Stimulated activated CD8-positive, alpha-beta memory T cell treated with anti-CD3 and anti-CD28 coated beads, Interleukin-4, amount 100 ng/mL, for 48 hours (primary cell): ENCODE measurements at regions not wholly inside any gene's neighbourhood (a gene's known extent, or its start where the extent isn't known, plus 50 kb on each side); places are given as distances from the start of the nearest gene placed in this dataset.
"Not testable (repeated sequence)": the region's sequence is repeated elsewhere in the genome, so short reads cannot be mapped to it uniquely, and the experiment has no call there.

Source experiments
- DNase-seq: peaks from one replicate; pipeline ENCODE4 v3.0.0-alpha.2; 2020

DNA sequence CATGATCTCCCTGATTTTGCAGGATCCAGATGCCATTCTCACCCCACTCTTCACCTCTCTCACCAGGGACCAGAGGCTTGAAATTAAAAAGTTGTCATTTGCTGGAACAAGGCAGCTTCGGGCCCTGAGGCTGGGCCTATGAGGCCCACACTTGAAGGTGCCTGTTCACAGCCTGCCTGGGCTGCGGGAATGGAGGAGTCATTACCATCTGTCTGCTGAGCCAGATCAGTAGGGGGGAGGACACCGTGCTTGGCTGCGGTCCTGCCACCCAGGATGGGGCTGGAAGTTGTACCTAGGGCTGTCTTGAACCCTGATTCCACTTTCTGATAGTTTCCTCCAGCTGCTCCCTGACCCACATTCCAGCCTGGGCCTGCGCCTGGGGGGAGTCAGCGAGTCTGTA lies 208.3 kb upstream of the N4BP1 start:
- DNase-seq = no peak

DNA sequence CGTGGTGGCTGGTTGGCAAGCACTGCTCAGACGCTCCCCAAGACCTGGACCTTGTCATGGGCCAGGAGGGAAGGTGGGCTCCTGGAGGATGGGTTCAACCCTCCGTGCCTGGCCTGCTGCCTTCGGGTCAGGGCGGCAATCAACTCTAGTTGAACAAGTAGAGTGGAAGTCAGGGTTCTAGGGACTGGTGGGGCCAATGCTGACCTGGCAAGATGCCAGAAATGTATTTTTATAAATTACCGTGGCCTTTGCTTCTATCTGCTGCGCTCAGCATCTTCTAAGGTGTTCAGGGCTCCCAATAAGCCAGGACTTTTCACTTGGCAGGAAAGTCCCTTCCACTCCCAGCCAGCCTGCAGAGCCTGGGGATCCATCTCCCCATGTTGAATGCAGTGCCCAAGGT lies 207.1 kb upstream of the N4BP1 start:
- no peak for DNase-seq

DNA sequence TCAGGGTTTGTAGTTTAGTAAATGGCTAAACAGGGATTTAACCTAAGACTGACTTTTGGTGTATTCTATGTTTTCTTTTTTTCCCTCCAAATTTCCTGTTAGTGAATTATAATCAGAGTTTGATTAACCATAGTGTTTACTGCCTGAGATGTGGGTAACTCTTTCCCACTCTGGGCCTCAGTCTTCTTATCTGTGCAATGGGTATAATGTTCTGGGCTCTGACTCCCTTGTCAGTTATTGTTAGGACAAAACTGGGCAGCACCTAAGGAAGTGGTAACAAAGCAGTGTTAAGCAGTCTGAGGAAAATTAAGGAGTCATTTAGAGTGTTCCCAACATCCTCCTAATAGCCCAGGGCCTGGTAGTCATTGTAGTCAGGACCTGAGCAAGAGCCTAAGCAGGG lies 206.4 kb upstream of the N4BP1 start:
- no peak for DNase-seq

DNA sequence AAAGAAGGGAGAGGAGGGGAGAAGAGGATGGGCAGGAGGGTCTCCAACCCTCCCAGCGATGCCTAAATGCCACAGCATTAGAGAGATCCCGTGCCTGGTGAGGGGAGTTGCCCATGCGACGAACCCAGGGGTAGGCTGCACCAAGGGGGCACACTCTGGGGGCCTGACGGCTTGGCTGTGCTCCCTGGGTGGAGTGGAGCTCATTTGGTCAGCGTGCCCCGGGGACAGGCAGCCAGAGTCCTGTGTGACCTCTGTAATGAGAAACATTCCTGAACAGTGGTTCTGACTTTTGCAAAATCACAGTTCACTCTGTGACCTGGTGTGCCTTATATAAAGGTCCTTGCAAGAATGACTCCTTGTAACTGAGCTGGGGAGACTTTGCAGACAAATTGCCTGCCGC lies 205.0 kb upstream of the N4BP1 start:
- no peak for DNase-seq

DNA sequence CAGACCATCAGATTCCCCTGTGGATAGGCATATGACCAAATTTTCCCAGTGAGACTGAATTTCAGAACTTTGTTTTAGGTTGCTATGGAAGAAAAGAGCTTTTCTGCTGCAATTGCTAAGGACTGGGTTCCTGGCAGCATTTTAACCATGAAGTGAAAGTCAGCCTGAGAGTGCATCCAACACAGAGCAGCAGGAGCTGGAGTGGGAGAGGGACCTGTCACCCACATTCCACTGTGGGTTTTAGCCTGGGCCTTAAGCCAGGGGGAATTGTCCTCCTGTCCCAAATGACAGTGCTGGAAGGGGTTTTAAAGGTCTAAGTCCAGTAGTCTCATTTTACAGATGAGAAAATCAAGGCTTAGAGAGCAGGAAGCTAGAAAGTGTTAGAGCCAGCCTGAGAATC lies 203.5 kb upstream of the N4BP1 start:
- no peak for DNase-seq

DNA sequence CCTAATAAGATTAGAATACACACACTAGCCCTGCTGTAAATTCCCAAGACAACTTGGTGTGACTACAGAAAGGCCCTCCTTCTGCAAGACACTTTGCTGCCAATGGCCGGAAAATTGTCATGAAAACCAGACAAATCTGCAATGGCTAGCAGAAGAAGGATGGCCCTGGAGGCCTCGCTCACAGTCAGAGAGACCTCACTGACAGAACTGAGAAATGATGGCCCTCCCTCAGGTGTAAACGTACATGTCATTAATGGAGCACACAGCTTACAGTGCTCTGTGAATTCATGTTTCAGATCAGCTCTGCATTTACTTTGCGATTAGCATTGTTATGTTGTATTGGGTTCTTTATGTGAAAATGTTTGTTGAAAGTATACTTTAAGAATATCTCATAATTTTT lies 202.9 kb upstream of the N4BP1 start:
- no peak for DNase-seq

DNA sequence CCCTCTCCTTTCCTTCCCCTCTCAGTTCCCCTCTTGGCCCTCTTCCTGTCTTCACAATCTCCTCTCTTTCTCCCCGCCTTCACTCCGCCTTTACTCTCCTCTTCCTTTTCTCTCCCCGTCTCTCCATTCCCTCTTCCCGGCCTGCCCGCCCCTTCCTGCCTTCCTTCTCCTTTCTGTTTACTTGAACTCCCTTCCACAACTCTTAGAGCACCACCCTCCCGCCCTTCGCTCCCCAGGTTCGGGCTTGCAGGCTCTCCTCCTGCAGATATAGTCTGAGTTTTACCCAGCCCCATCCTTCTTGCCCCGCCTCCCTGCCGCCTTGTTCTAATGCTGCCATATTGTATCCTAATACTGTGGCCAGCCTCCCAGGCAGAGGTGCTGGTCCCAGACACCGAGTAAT lies 201.5 kb upstream of the N4BP1 start:
- DNase-seq = no peak

DNA sequence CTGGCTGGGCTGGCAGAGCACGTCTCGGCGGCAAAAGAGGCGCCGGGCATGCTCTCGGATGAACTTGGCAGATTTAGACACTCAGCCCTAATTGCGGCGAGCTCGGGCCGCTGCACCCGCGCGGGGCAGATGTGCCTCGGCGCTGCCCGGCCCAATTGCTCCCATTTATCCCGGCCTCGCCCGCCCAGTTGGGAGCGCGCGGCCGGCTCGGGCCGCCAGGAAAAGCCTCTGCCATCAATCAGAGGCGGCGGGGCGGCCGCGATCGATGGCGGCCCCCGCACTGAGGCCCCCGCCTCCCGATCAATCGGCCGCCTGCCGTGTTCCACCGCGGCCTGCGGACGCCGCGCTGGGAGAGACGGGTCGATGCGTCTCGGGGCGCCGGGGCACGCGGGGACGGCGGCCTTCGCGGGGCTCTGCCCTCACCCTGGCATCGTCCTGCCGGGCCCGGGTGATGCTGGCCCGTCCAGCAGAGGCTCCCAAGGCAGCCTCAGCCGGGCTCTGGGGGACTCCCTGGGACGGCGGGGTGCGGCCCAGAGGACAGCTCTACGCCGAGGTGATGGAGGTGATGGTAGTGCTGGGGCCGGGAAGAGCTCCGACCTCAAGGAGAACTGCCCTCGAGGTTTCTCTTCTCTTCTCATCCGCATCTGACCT lies 200.9 kb upstream of the N4BP1 start:
- DNase-seq = no peak

DNA sequence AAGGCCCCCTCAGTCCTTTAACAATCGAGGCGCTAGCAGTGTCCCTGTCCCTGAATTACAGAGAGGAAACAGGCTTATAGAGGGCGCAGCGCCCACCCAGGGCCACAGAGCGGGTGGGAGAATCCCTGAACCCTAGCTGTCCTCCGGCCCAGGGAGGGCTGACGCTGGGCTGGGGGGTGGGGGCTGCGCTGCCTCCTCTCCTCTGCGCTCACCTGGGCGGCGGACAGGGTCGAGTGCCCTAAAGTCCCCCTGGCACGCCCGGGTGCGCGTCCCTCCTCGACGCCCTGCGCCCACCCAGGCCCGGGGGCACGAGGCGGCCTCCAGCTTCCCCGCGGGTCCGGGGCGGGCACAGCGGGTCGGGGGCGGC lies 200.4 kb upstream of the N4BP1 start:
- no peak for DNase-seq

DNA sequence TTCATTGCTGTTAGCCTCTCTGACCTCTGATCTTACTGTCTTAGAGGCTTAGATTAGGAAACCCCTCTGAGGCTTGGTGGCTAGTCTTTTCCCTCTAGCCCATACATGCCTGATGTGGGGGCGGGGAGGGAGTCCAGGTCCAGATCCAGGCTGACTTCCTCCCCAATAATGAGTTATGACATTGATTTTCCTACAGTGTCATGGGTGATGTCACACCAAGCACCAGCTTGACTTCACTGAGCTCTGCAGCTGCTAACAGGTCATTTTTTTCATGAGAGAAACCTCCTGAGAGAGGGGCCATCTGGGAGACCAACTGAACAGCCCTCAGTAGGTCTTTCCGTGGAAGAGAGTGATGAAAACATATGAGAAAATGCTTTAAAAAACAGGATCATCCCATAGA lies 180.2 kb upstream of the N4BP1 start:
- DNase-seq = no peak

DNA sequence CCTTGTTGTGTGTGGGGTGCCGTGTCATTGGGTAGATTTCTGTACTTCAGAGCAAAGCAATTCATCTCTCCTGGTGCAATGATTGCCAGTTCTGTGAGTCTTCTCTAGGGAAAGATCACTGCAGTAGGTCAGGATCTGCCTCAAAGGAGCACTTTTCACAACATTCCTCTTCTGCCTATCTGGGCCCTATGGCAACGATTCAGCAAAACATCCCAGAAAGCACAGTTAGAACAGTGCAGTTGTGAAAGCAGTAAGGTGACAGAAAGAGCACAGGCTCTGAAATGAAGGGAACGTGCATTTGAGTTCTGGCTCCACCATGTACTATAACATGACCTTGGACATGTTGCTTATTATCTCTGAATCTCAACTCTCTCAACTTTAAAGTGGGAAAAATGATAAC lies 178.5 kb upstream of the N4BP1 start:
- no peak for DNase-seq

DNA sequence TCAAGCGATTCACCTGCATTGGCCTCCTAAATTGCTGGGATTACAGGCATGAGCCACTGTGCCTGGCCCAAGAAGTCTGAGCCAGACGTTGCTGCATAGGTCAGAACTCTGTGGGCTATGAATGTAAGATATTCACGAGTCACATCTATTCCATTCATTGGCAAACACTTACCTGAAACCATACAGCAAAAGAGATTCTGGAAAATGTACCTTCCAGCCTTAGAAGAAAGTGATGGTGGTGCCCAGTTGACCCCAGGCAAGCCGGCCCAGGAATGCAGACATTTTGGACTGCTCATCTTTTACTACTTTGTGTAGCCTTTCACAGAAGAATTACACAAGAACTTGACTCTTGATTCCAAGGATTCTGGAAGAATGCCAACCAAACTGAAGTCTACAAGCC lies 135.6 kb upstream of the N4BP1 start:
- DNase-seq = no peak

DNA sequence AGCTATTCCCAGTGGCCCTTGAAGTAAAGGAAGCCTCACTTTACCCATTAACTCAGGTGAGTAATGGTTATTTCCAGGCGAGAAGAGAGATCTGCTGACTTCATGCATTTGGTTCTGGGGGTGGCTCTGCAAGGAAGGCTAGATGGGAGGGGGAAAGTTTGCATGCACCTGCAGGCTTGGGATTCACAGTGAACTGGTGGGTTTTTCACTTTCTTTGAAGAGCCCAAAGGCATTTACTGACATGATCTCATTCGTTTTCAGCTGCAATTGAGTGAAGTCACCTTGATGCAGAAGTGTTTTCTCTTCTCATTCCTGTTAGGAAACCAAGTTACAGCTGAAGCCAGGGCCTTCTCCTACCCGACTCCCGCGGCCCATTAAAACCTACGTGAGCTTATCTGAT lies 131.0 kb upstream of the N4BP1 start:
- no peak for DNase-seq

DNA sequence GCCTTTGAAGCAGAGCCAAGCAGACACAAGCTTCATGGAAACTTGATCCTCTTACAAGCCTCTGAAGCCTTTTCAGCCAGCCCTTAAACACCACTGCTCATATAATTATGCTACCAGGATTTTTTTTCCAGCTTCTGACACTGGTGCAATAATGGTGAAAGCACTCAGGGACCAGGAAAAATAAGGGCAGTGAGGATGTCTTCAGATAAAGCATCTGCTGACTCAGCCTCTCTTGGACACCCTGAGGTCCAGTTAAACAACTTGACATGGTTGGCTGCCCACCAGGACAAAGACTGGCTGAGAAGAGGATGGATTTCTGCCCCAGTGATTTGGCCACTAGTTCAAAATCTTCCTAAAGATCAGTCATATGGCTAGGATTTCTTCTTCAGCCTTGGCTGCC lies 124.2 kb upstream of the N4BP1 start:
- no peak for DNase-seq

DNA sequence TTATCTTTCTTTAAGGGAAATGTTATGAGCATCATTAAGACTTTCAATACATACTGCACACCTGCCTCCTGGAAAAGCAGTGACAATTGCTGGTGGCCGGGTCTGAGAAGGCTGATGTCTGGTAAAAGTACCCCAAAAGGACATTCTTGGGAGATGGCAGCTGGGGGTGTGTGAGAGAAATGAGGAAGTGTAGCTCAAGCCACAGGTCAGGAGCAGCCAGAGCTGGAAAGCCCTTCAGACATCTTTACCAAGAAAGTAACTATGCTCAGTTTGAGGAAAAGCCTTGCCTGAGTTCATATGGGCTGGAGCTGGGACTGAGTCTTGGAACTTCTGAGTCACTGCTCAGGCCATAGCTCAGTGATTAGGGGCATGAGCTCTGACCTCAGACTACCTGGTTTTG lies 94.7 kb upstream of the N4BP1 start:
- DNase-seq = no peak

DNA sequence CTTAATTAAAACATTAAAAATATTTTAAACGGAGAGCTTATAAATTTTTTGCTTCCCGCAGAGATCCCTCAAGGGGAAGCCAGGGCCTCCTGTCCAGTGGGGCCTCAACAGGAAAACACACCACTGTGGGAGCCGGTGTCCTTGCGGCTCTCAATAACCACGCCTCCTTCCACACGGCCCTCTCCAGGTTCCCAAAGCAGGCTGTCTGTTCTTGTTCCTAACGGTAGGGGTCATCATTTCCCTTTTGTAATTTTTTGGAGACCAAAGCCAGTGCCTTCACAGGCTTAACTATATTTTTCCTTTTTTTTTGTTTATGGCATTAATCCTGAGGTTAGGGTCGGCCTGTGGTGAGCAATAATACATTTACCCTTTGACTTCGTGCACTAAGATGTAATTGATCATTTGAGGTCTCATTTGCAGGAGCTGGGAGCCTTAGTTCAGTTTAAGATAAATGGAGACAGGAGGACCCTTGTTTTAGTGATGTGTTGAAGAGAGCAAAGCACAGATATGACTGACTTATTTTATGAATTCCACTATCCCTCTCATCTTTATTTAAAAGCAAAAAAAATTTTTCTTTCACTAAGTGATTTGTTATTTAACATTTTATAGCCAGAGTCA lies 77.5 kb upstream of the N4BP1 start:
- peak; percentile 51 for DNase-seq

DNA sequence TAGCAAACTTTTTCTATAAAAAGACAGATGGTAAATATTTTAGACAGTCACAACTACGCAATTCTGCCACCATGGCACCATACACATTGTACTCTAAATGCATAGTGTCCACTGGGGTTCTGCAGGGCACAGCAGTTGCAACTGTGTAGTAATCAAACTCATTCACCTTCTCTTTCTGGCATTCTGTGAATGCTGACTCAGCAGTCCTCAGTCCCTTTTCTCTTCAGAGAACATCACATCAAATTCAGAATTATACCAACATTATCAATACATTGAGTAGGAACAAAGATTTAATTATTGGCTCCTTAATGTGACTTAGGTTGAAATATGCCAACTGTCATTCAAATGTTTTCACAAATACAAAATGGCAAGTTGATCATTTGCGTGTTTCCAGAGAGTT lies 74.2 kb upstream of the N4BP1 start:
- no peak for DNase-seq

DNA sequence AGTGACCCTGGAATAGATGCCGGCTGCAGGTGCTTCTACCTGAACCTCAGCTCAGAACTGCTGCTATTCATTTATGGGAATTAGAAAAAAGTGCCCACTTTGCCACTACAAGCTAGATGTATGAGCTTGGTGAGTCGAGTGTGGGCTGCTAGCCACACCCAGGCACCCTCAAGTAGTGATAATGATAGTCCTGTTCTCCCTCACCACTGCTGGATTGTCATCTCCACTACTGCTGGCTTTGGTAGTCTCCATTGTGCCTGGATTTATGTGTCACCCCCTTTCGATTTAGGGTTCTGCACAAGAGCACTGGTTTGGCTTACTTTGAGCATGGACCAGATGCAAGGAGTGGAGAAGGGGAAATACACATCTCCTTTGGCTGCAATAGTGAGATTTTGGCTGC lies 73.0 kb upstream of the N4BP1 start:
- DNase-seq = no peak

DNA sequence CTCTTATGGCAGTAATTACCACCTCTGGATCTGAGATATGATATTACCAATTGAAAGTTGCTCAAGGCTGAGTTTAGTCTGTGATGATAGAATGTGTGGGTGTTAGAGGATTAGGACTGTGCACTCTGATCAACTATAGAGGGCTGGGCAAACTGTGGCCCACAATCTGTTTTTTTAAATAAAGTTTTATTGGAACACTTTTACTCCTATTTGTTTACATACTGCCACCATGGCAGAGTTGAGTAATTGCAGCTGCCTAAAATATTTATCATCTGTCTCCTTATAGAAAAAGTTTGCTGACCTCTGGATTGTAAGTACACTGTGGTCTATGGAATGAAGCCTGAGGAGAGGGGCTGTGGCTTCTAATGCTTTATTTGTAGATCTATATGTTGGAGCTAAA lies 71.5 kb upstream of the N4BP1 start:
- no peak for DNase-seq

DNA sequence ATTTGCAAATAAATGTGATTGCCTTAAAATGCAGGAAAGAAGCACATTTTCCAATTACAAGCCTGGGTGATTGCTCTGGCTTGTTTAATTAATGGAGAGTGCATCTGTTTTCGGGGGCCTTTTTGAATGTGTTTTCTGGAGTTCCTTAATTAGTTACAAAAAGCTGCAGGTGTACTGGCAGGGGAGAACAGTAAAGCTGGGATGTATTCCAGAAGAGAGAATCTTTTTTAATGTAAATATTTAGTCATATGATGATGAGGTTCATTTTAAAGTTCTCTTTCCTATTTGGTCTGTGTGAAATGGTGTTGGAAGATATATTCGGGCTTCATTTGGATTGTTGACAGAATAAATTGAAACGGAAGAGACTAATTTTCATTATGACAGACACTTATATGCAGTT lies 70.9 kb upstream of the N4BP1 start:
- DNase-seq = no peak

DNA sequence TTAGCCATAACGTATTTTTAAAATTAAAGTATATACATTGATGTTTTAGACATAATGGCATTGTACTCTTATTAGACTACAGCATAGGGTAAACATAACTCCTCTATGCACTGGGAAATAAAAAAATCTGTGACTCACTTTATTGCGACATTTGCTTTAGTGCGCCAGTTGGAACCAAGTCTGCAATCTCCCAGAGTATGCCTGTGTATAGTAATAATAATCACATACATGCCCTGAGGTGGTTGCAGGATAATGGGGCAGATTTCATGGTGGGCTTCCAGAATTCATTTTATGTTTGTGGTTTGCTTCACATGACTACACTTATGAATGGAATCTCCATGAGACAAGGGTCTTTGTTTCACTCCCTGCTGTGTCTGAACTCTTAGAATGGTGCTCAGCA lies 66.9 kb upstream of the N4BP1 start:
- DNase-seq = no peak

DNA sequence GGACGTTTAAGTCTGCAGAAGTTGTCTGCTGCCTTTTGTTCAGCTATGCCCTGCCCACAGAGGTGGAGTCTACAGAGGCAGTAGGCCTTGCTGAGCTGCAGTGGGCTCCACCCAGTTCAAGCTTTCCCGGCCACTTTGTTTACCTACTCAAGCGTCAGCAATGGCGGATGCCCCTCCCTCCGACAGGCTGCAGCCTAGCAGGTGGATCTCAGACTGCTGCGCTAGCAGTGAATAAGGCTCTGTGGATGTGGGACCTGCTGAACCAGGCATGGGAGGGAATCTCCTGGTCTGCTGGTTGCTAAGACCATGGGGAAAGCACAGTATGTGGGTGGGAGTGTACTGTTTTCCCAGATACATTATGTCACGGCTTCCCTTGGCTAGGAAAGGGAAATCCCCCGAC lies 58.2 kb upstream of the N4BP1 start:
- not testable (repeated sequence) for DNase-seq

DNA sequence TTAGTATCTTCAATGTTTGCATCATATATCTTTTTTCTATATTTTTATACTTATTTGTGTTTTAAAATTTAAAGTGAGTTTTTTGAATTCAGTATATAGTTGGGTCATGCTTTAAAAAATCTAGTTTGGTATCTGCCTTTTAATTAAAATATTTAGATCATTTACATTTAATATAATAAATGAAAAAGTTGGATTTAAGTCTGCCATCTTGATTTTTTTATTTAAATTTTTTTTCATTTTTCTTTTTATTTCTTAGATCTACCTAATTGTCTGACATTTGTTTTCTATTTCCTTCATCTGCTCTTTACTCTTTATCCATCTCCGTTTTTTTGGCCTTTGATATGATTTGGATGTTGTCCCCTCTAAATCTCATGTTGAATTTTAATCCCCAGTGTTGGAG lies 50.0 kb upstream of the N4BP1 start:
- no peak for DNase-seq
